HUES48 (cell line): ENCODE measurements at regions not wholly inside any gene's neighbourhood (a gene's known extent, or its start where the extent isn't known, plus 50 kb on each side); places are given as distances from the start of the nearest gene placed in this dataset.
A peak's percentile ranks its signal among the peaks of the same experiment; 100 is the strongest.

Experiments used
- H3K27ac ChIP-seq: one replicate; pipeline ENCODE4 v1.7.0; 2013; ENCODE audit warnings: low read depth, low read length, inconsistent platforms
- H3K27me3 ChIP-seq: 2 replicates; pipeline ENCODE4 v1.6.1; 2013; ENCODE audit warnings: mild to moderate bottlenecking, low read length; ENCODE audit not compliant: control insufficient read depth, insufficient read depth
- H3K36me3 ChIP-seq: 2 replicates; pipeline ENCODE4 v1.6.1; 2013; ENCODE audit warnings: low read length; ENCODE audit not compliant: control insufficient read depth, insufficient read depth
- H3K4me1 ChIP-seq: 2 replicates; pipeline ENCODE4 v1.6.1; 2013; ENCODE audit warnings: mild to moderate bottlenecking, low read length; ENCODE audit not compliant: control insufficient read depth, insufficient read depth
- H3K4me3 ChIP-seq: 2 replicates; pipeline ENCODE4 v1.5.1; 2013; ENCODE audit warnings: mild to moderate bottlenecking, low read depth, low read length
- H3K9ac ChIP-seq: 2 replicates; pipeline ENCODE4 v1.6.1; 2013; ENCODE audit warnings: mild to moderate bottlenecking, low read depth, low read length, moderate library complexity
- H3K9me3 ChIP-seq: 2 replicates; pipeline ENCODE4 v1.6.1; 2013; ENCODE audit warnings: low read length; ENCODE audit not compliant: control insufficient read depth, insufficient read depth

DNA sequence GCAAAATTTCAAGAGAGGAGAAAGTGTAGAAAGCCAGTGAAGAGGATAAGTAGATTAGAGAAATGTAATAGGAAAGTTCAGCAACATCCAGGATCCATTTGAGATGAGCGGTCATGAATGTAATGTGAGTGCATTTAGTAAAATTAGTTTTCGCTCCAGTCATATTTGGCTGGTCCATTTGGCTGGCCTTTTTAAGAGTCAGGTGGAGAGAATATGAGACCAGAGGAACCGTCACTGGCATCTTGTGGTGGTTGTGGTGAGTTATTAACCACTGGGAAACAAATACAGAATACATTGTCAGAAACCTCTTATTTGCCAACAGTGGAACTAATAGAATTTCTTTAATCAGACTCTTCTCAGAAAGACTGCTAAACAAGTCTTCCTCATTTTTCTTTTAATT, 1064.3 kb upstream of the CDH2 start:
- Histone ChIP-seq H3K27ac (no peak overlapping the region), H3K4me3 (no peak overlapping the region), H3K9ac (no peak overlapping the region), H3K36me3 (no peaks in the 10 kb centered on the region), H3K27me3 (no peaks in the 10 kb centered on the region), H3K4me1 (no peaks in the 10 kb centered on the region), H3K9me3 (no peaks in the 10 kb centered on the region)

DNA sequence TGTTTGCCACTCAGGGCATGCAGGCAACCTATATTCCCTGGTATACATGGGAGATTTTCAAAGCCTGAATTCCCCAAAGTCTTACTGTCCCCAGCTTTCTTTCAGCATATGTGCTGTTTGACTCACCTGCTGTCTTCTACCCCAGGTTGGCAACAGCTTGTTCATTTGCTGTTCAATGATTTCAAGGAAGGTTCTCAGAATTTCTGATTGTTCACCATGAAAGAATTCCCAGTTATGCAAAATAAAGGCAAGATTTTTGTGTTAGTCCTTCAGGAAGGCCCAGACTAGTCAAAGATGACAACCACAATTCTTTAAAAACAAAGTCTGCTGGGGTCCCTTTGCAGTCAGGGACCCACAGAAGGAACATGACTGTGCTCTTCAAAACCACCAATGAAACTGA, 1057.8 kb upstream of the CDH2 start:
- Histone ChIP-seq H3K4me3 (no peak overlapping the region), H3K9ac (no peak overlapping the region), H3K4me1 (no peaks in the 10 kb centered on the region), H3K9me3 (peaks cover 4% of the 10 kb centered on the region; the same call in 1 of the 2 replicates), H3K27ac (no peak overlapping the region), H3K36me3 (no peaks in the 10 kb centered on the region), H3K27me3 (no peaks in the 10 kb centered on the region)

DNA sequence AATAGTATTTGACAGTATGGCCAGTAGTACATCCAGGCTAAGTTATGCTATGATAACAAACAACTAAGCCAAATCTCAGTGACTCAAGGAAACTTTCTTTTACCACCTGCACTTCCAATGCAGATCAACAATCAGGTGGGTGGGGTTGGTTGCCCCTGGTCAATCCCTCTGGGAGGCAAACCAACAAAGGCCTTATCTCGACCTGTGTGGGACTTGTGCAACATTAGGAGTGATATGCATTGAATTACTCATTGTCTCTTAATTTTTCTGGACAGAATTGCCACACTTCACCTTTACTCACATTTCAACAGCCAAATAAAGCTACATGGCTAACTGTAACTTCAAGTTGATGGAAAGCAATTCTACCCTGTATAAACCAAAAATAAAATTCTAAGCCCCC, 1049.3 kb upstream of the CDH2 start:
- Histone ChIP-seq H3K9ac (no peak overlapping the region), H3K4me1 (peaks cover 4% of the 10 kb centered on the region; the same call in 1 of the 2 replicates), H3K9me3 (peaks cover 4% of the 10 kb centered on the region; the same call in 1 of the 2 replicates), H3K27ac (no peak overlapping the region), H3K27me3 (no peaks in the 10 kb centered on the region), H3K36me3 (no peaks in the 10 kb centered on the region), H3K4me3 (no peak overlapping the region)

DNA sequence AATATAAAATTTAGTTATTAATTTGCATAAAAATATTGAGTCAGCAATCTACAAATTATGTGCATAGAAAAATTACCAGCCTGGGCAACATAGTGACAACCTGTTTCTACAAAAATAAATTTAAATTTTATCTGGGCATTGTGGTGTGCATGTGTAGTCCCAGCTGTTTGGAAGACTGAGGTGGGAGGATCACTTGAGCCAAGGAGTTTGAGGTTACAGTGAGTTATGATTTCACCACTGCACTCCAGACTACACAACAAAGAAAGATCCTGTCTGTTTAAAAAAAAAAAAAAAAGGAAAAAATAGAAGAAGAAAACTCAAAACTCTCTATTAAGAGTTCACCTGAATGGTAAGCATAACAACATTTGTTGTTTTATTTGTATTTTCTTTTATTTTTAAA, 1048.4 kb upstream of the CDH2 start:
- no peak overlapping the region for H3K9ac ChIP-seq
- peaks cover 4% of the 10 kb centered on the region; the same call in 1 of the 2 replicates for H3K4me1 ChIP-seq
- no peak overlapping the region for H3K4me3 ChIP-seq
- H3K27ac ChIP-seq: no peak overlapping the region
- no peaks in the 10 kb centered on the region for H3K9me3 ChIP-seq
- no peaks in the 10 kb centered on the region for H3K36me3 ChIP-seq
- no peaks in the 10 kb centered on the region for H3K27me3 ChIP-seq

DNA sequence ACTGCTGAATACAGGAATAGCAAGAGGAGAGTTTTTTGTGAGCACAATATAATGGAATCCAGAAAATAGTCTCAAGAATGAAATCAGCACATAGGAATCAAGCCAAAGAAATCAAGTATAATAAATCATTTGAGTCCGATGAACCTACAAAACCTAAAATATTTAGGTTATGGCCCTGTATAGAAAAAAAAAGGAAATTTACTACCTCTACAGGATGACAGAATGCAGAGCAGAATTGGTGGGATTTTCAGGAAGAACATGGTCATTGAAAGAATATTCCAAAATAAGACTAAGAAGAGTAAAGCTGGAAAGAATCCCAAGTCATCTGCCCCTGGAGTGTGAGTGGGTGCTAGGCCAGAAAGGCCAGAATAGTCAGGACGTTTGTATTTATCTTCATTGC, 1041.2 kb upstream of the CDH2 start:
- no peaks in the 10 kb centered on the region for H3K4me1 ChIP-seq
- no peaks in the 10 kb centered on the region for H3K36me3 ChIP-seq
- H3K9ac ChIP-seq: no peak overlapping the region
- no peak overlapping the region for H3K4me3 ChIP-seq
- no peaks in the 10 kb centered on the region for H3K27me3 ChIP-seq
- no peaks in the 10 kb centered on the region for H3K9me3 ChIP-seq
- no peak overlapping the region for H3K27ac ChIP-seq

DNA sequence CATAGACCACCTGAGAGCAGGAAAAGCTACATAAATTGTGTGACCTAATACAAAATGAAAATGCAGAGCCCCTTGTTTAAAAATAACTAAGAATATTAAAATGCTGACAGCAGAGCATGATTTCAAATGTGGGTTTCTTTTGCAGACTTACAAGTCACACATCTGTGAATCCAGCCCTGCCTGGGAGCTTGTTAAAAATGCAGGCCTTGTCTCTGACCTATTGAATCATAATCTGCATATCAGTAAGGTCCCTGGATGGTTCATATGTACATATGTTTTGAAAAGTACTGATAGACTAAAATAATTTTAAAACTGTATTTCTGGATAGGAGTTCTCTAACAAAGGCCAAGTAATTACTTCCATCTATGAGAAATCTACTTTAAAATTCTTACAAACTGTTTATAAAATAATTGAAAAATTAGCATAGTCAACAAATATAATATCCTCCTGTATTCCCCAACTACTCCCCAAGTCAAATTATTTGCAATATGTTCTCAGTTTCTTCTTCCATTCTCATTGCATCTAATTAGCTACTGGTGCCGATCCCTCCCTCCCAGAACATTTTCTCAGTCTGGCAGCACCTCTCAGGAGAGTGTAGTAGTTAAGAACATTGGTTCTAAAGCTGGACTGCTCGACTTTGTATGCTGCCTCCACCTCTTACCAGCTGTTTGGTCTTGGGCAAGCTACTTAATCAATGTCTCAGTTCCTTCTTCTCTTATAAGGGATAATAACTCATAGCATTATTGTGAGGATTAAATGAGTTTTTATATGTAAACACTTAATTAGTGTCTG, 1040.4 kb upstream of the CDH2 start:
- Histone ChIP-seq H3K27me3 (no peaks in the 10 kb centered on the region), H3K9ac (no peak overlapping the region), H3K36me3 (no peaks in the 10 kb centered on the region), H3K4me1 (no peaks in the 10 kb centered on the region), H3K4me3 (no peak overlapping the region), H3K9me3 (no peaks in the 10 kb centered on the region), H3K27ac (no peak overlapping the region)

DNA sequence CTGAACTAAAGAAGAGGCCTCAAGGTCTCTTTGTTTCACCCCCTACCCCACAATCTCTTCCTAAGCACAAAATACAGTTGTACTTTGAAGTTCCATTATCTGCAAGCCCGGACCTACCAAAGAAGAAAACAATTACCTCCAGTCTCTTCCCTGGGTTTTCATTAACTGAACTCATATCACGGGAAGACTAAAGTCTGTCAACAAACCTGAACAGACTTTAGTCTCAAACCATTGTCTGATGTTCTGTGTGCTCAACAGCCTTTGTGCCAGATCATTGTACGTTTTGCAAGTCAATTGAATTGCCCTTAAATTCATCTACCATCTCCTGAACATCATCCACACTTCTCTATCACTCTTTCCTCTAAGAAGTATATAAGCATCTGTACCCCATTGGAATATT, 1021.9 kb upstream of the CDH2 start:
- no peaks in the 10 kb centered on the region for H3K9me3 ChIP-seq
- no peaks in the 10 kb centered on the region for H3K4me1 ChIP-seq
- no peak overlapping the region for H3K9ac ChIP-seq
- no peaks in the 10 kb centered on the region for H3K27me3 ChIP-seq
- no peak overlapping the region for H3K27ac ChIP-seq
- H3K36me3 ChIP-seq: no peaks in the 10 kb centered on the region
- no peak overlapping the region for H3K4me3 ChIP-seq

DNA sequence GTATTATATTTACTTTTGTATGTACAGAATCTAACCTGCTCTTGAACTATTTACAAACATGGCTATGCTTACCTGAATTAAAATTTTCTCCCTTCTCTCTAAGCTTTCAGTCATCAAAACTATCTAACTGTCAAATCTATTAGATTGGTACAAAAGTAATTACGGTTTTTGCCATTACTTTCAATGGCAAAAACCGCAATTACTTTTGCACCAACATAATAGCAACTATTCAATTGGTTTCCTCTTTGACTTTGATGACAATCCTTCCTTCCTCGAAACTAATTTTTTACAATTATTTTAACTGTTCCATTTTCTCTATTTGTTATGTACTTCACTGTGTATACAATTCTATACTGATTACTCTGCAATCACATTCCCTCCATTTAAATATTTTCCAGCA, 1019.4 kb upstream of the CDH2 start:
- no peaks in the 10 kb centered on the region for H3K27me3 ChIP-seq
- no peaks in the 10 kb centered on the region for H3K4me1 ChIP-seq
- no peaks in the 10 kb centered on the region for H3K9me3 ChIP-seq
- no peak overlapping the region for H3K4me3 ChIP-seq
- no peaks in the 10 kb centered on the region for H3K36me3 ChIP-seq
- H3K27ac ChIP-seq: no peak overlapping the region
- no peak overlapping the region for H3K9ac ChIP-seq

DNA sequence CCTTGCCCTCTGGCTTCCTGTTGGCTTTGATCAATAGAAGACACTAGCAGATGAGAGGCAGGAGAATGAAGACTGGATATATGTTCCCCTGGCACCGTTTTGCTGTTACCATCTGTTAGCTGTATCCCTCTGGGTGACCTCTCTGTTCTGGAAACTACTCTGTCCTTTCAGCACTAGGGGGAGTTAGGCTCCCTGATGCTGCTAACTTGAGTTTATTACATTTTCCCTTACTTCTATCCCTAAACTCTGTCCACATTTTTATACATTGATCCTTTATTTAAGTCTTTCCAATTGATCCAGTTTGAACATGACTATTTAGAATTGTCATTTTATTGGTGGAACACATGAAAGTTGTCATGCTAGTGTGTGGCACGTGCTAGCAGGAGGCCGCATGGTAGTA, 1014.3 kb upstream of the CDH2 start:
- Histone ChIP-seq H3K27ac (no peak overlapping the region), H3K27me3 (no peaks in the 10 kb centered on the region), H3K9me3 (no peaks in the 10 kb centered on the region), H3K4me1 (peaks cover 6% of the 10 kb centered on the region; the same call in 1 of the 2 replicates), H3K4me3 (no peak overlapping the region), H3K9ac (no peak overlapping the region), H3K36me3 (no peaks in the 10 kb centered on the region)

DNA sequence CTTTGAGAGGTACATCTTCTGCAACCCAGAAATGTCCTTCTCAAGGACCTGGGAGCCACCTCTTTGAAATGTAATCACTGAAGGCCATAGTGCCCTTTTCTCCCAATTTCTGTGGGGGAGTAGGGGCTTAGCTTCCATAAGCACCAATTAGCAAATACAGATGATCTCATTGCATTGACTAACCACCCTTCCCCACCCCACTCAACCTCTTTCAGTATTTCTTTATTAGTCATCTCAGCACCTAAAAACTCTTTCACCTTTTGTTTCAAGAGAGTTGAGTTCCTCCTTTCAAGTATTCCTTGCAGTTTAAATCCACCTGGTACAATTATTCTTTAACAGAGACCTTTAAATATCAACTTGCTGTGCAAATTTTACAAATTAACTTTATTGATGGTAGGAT, 1011.8 kb upstream of the CDH2 start:
- no peaks in the 10 kb centered on the region for H3K36me3 ChIP-seq
- no peak overlapping the region for H3K4me3 ChIP-seq
- H3K9me3 ChIP-seq: no peaks in the 10 kb centered on the region
- peaks cover 6% of the 10 kb centered on the region; the same call in 1 of the 2 replicates for H3K4me1 ChIP-seq
- no peak overlapping the region for H3K9ac ChIP-seq
- H3K27ac ChIP-seq: peak overlapping the region; percentile 59
- no peaks in the 10 kb centered on the region for H3K27me3 ChIP-seq

DNA sequence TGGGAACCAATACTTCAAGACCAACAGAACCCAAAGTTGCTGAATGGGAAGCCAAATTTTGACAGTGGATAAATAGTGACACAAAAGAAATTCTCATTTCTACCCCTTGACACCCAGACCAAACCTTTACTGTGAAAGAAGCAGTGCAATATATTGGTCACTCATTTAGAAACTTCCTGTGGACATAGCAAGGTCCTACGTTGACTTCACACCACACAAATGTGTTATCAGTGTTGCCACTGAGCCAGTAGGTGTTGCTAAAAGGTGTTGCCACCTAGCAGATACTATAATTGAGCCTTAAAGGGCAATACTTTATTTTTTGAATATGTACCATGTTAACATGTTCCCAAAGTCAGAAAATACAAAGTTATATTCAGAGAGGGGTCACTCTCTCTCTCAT, 1008.9 kb upstream of the CDH2 start:
- Histone ChIP-seq H3K4me1 (peaks cover 11% of the 10 kb centered on the region; the same call in 1 of the 2 replicates), H3K27me3 (no peaks in the 10 kb centered on the region)

More for the DNA sequence above, 1008.9 kb upstream of the CDH2 start:
- Histone ChIP-seq H3K9ac (no peak overlapping the region), H3K27ac (no peak overlapping the region), H3K9me3 (no peaks in the 10 kb centered on the region), H3K4me3 (no peak overlapping the region), H3K36me3 (no peaks in the 10 kb centered on the region)
